ENCODE measurements at regions not wholly inside any gene's neighbourhood (a gene's known extent, or its start where the extent isn't known, plus 50 kb on each side); places are given as distances from the start of the nearest gene placed in this dataset.
"Not testable (repeated sequence)": the region's sequence is repeated elsewhere in the genome, so short reads cannot be mapped to it uniquely, and the experiment has no call there.

DNA sequence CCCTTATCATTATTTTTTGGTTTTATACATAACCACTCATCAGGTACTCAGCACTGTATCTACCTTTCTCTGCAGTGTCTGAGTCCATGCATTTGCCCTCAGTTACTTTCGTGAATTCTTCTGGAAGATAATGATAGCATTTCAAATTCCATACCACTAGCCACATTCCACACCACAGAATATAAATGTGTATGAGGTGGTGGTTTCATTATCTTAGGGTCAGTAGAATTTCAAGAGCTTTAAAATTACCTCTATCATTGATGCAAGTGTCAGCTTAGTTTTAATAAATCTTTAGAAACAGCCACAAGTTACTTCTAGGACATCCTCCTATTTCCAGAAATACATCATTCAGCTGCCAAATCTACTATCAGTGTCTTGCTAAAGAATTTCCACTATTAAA lies 1578.3 kb downstream of the OLFM4 start:
- no peaks in the 10 kb centered on the region for H3F3A ChIP-seq (ENCODE audit: control insufficient read depth, insufficient read depth)
- H3K9me3 ChIP-seq (ENCODE audit: control insufficient read depth, insufficient read depth, low read length), result no peaks in the 10 kb centered on the region
- no peak overlapping the region for H3K4me2 ChIP-seq (ENCODE audit: low read length)
- no peaks in the 10 kb centered on the region for H3K9me2 ChIP-seq (replicated peaks; ENCODE audit: control insufficient read depth, low read length)
- no peak overlapping the region for H3K4me3 ChIP-seq (ENCODE audit: low read length)
- H3K27me3 ChIP-seq (ENCODE audit: control insufficient read depth, low read length), result no peaks in the 10 kb centered on the region
- no peaks in the 10 kb centered on the region for H4K20me1 ChIP-seq (ENCODE audit: control insufficient read depth, insufficient read depth, low read depth, low read length)
- no peaks in the 10 kb centered on the region for H3K36me3 ChIP-seq (ENCODE audit: control insufficient read depth, low read length)
- TF ChIP-seq, protein P1, sequence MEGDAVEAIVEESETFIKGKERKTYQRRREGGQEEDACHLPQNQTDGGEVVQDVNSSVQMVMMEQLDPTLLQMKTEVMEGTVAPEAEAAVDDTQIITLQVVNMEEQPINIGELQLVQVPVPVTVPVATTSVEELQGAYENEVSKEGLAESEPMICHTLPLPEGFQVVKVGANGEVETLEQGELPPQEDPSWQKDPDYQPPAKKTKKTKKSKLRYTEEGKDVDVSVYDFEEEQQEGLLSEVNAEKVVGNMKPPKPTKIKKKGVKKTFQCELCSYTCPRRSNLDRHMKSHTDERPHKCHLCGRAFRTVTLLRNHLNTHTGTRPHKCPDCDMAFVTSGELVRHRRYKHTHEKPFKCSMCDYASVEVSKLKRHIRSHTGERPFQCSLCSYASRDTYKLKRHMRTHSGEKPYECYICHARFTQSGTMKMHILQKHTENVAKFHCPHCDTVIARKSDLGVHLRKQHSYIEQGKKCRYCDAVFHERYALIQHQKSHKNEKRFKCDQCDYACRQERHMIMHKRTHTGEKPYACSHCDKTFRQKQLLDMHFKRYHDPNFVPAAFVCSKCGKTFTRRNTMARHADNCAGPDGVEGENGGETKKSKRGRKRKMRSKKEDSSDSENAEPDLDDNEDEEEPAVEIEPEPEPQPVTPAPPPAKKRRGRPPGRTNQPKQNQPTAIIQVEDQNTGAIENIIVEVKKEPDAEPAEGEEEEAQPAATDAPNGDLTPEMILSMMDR (IDR thresholded peaks at IDR 0.05; ENCODE audit: low read depth, low read length, poor library complexity, severe bottlenecking), result no peak
- no peak for TF ChIP-seq EZH2phosphoT487 (IDR thresholded peaks at IDR 0.05; ENCODE audit: borderline replicate concordance, low read length)
- no peaks in the 10 kb centered on the region for H3K79me2 ChIP-seq (ENCODE audit: control insufficient read depth, low read length)
- H3K4me1 ChIP-seq (ENCODE audit: control insufficient read depth, low read length), result no peaks in the 10 kb centered on the region
- no peak overlapping the region for H3K27ac ChIP-seq (ENCODE audit: low read depth, low read length)

DNA sequence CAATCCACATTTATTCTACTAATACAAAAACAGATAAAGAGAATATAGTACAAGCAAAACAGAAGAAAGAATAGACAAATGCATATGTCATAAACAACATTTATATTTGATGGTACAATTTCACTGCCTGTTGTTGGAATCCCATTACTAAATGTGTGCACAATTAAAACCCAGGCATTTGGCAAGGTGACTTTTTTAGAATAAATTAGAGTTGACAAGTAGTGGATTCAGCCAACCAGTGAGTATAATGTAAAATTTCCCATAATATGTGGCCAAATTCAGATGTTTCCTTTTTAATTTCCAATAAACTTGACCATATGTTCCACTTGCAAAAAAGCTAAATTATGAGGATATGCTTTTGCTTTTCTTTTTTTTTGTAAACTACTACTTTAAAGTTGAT lies 1578.8 kb downstream of the OLFM4 start:
- Histone ChIP-seq H3F3A (ENCODE audit: control insufficient read depth, insufficient read depth) (no peaks in the 10 kb centered on the region), H3K27me3 (ENCODE audit: control insufficient read depth, low read length) (no peaks in the 10 kb centered on the region), H3K27ac (ENCODE audit: low read depth, low read length) (no peak overlapping the region), H3K4me3 (ENCODE audit: low read length) (no peak overlapping the region), H3K79me2 (ENCODE audit: control insufficient read depth, low read length) (no peaks in the 10 kb centered on the region), H4K20me1 (ENCODE audit: control insufficient read depth, insufficient read depth, low read depth, low read length) (no peaks in the 10 kb centered on the region), H3K4me1 (ENCODE audit: control insufficient read depth, low read length) (no peaks in the 10 kb centered on the region), H3K36me3 (ENCODE audit: control insufficient read depth, low read length) (no peaks in the 10 kb centered on the region), H3K9me2 (replicated peaks; ENCODE audit: control insufficient read depth, low read length) (no peaks in the 10 kb centered on the region), H3K9me3 (ENCODE audit: control insufficient read depth, insufficient read depth, low read length) (no peaks in the 10 kb centered on the region), H3K4me2 (ENCODE audit: low read length) (no peak overlapping the region)
- TF ChIP-seq, protein P1 (IDR thresholded peaks at IDR 0.05; ENCODE audit: low read depth, low read length, poor library complexity, severe bottlenecking), result no peak
- no peak for TF ChIP-seq EZH2phosphoT487 (IDR thresholded peaks at IDR 0.05; ENCODE audit: borderline replicate concordance, low read length)

DNA sequence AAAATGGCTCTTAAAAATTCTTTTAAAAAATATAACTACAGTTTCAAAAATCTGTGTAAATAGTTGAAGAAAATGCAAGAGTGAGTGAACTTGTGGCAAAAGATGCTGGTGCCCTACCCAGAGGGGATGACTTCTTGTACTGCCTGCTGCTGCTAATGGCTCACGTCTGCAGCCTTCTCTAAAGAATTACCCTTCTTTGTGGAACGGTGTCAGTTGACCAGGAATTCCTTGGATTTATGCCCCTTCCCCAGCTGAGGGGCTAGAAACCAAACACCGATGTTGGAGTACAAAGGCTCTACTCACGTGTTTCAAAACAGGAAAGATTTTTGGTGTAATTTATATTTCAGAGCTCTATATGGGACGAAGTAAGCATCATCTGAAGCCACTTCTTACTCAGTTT lies 1582.8 kb downstream of the OLFM4 start:
- Histone ChIP-seq H3F3A (ENCODE audit: control insufficient read depth, insufficient read depth) (no peaks in the 10 kb centered on the region), H4K20me1 (ENCODE audit: control insufficient read depth, insufficient read depth, low read depth, low read length) (no peaks in the 10 kb centered on the region), H3K79me2 (ENCODE audit: control insufficient read depth, low read length) (no peaks in the 10 kb centered on the region), H3K9me2 (replicated peaks; ENCODE audit: control insufficient read depth, low read length) (no peaks in the 10 kb centered on the region), H3K27ac (ENCODE audit: low read depth, low read length) (no peak overlapping the region), H3K9me3 (ENCODE audit: control insufficient read depth, insufficient read depth, low read length) (no peaks in the 10 kb centered on the region), H3K36me3 (ENCODE audit: control insufficient read depth, low read length) (no peaks in the 10 kb centered on the region), H3K27me3 (ENCODE audit: control insufficient read depth, low read length) (no peaks in the 10 kb centered on the region), H3K4me3 (ENCODE audit: low read length) (no peak overlapping the region), H3K4me2 (ENCODE audit: low read length) (no peak overlapping the region), H3K4me1 (ENCODE audit: control insufficient read depth, low read length) (no peaks in the 10 kb centered on the region)
- TF ChIP-seq EZH2phosphoT487 (IDR thresholded peaks at IDR 0.05; ENCODE audit: borderline replicate concordance, low read length), result no peak
- TF ChIP-seq, protein P1 (IDR thresholded peaks at IDR 0.05; ENCODE audit: low read depth, low read length, poor library complexity, severe bottlenecking), result no peak

DNA sequence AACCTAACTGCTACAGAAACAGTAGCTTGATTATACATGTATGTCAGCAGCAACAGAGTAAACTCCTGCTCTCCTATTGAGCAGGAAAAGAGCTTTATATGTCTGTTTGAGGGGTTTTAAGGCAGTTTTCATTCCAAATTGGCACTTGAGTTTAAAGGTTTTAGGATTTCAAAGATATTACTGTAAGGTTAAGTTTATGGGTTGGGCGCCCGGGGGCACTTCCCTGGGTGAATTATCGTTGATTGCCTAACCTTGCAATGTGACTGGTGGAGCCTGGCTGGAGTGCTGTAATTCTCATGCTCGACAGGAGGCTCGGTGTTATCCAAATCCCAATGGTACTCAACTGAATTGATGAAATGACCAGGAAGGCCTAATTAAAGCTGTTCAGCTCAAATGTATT lies 1586.1 kb downstream of the OLFM4 start:
- Histone ChIP-seq H3K4me3 (ENCODE audit: low read length) (no peak overlapping the region), H3K9me2 (replicated peaks; ENCODE audit: control insufficient read depth, low read length) (no peaks in the 10 kb centered on the region), H3K4me2 (ENCODE audit: low read length) (no peak overlapping the region), H3K4me1 (ENCODE audit: control insufficient read depth, low read length) (no peaks in the 10 kb centered on the region), H3K79me2 (ENCODE audit: control insufficient read depth, low read length) (no peaks in the 10 kb centered on the region), H3K27ac (ENCODE audit: low read depth, low read length) (no peak overlapping the region), H3K27me3 (ENCODE audit: control insufficient read depth, low read length) (no peaks in the 10 kb centered on the region), H3F3A (ENCODE audit: control insufficient read depth, insufficient read depth) (no peaks in the 10 kb centered on the region), H4K20me1 (ENCODE audit: control insufficient read depth, insufficient read depth, low read depth, low read length) (no peaks in the 10 kb centered on the region), H3K36me3 (ENCODE audit: control insufficient read depth, low read length) (no peaks in the 10 kb centered on the region), H3K9me3 (ENCODE audit: control insufficient read depth, insufficient read depth, low read length) (no peaks in the 10 kb centered on the region)
- no peak for TF ChIP-seq EZH2phosphoT487 (IDR thresholded peaks at IDR 0.05; ENCODE audit: borderline replicate concordance, low read length)
- TF ChIP-seq, protein P1 (IDR thresholded peaks at IDR 0.05; ENCODE audit: low read depth, low read length, poor library complexity, severe bottlenecking), result no peak

DNA sequence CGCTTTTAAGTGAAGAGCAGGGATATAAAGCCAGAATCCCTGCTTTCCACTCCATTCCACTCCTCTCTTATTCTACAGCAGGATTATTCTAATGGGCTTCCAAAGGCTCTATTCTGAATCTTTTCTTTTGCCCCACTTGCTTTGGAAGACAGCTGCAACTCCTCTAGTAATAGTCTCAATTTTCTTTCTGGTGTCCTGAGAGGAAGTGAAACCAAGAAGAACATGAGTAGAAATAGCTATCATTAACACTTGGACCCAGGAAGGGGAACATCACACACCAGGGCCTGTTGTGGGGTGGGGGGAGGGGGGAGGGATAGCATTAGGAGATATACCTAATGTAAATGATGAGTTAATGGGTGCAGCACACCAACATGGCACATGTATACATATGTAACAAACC lies 1597.9 kb downstream of the OLFM4 start:
- H3F3A ChIP-seq (ENCODE audit: control insufficient read depth, insufficient read depth); H3K4me2 ChIP-seq (ENCODE audit: low read length); H3K4me1 ChIP-seq (ENCODE audit: control insufficient read depth, low read length); H3K27me3 ChIP-seq (ENCODE audit: control insufficient read depth, low read length); H3K27ac ChIP-seq (ENCODE audit: low read depth, low read length); H3K9me2 ChIP-seq (replicated peaks; ENCODE audit: control insufficient read depth, low read length); H4K20me1 ChIP-seq (ENCODE audit: control insufficient read depth, insufficient read depth, low read depth, low read length); H3K9me3 ChIP-seq (ENCODE audit: control insufficient read depth, insufficient read depth, low read length); H3K79me2 ChIP-seq (ENCODE audit: control insufficient read depth, low read length); H3K4me3 ChIP-seq (ENCODE audit: low read length); H3K36me3 ChIP-seq (ENCODE audit: control insufficient read depth, low read length): not testable (repeated sequence)
